ENCODE measurements at regions not wholly inside any gene's neighbourhood (a gene's known extent, or its start where the extent isn't known, plus 50 kb on each side); places are given as distances from the start of the nearest gene placed in this dataset.

DNA sequence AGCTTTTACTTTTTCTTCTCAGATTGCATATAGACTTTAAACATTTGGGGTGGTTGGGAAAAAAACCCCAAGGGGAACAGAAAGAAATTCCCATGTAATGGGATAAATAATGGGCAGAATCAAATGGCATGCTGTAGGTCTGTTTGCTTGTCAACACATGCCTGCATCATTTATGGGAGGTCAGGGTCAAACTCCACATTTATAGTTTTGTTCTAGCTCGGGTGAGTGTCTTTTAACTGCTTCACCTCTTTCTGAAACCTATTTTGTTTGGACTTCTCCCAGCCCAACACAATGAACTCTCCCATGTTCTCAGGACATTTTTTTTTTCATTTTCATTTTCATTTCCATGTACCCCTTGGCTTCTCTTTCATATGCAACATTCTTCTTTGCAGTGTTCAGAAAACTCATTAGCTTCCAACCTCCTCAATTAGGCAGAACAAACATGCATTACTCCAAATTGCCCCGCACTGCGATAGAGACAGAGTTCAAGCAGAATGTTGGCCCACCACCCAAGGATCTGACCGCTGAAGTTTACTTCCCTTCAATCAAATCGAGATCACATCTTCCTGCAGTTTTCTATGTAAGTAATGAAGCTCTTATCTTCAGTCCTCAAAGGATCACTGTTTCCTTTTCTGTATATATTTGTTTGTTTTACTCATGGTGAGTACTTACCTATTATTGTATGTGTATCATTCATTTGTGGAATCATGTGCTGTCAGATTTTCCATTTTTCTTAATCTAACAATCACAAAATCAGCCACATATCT, 354.6 kb downstream of the ZSWIM6 start:
- no peak for TF ChIP-seq POLR2A (IDR thresholded peaks at IDR 0.05)
- TF ChIP-seq, protein P1, sequence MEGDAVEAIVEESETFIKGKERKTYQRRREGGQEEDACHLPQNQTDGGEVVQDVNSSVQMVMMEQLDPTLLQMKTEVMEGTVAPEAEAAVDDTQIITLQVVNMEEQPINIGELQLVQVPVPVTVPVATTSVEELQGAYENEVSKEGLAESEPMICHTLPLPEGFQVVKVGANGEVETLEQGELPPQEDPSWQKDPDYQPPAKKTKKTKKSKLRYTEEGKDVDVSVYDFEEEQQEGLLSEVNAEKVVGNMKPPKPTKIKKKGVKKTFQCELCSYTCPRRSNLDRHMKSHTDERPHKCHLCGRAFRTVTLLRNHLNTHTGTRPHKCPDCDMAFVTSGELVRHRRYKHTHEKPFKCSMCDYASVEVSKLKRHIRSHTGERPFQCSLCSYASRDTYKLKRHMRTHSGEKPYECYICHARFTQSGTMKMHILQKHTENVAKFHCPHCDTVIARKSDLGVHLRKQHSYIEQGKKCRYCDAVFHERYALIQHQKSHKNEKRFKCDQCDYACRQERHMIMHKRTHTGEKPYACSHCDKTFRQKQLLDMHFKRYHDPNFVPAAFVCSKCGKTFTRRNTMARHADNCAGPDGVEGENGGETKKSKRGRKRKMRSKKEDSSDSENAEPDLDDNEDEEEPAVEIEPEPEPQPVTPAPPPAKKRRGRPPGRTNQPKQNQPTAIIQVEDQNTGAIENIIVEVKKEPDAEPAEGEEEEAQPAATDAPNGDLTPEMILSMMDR (IDR thresholded peaks at IDR 0.05) = no peak
